GM19468 (cell line): ENCODE measurements at regions not wholly inside any gene's neighbourhood (a gene's known extent, or its start where the extent isn't known, plus 50 kb on each side); places are given as distances from the start of the nearest gene placed in this dataset.

Experiments
- ATAC-seq: cut with Tn5 transposase; IDR thresholded peaks from one replicate; pipeline ENCODE4 v1.9.1; 2021; ENCODE audit warnings: mild to moderate bottlenecking, moderate library complexity, moderate number of reproducible peaks; ENCODE audit not compliant: unreplicated experiment; ENCODE audit errors: extremely low read depth

DNA sequence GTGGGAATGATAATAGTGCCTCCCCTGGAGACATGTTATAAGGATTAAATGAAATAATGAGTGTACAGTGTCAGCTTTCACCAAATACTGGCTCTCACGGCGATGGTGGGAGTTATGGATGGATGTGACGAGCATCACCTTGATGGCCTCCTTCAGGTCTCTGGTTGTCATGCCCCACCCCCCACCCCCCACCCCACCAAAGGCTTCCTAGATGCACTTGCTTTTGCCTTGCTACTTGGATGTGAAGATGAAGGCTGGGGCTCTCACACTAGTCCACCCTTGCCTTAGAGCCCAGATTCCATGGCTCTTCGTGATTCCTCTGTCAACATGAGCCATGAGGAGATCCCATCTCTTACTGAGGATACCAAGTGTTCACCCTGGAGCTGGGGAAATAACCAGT lies 412.3 kb downstream of the NPHP4 start:
- no peak for ATAC-seq

DNA sequence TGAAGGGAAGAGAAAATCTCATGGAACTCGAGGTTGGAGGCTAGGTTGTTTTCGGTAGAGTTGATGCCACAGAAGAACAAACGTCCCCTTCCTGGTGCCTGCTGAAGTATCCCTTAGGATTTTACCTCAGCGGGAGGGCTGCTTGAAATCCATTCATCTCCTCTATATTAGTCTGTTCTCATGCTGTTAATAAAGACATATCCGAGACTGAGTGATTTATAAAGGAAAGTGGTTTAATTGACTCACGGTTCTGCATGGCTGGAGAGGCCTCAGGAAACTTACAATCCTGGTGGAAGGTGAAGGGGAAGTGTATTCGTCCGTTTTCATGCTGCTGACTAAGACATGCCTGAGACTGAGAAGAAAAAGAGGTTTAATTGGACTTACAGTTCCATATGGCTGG lies 413.5 kb downstream of the NPHP4 start:
- ATAC-seq, result no peak

DNA sequence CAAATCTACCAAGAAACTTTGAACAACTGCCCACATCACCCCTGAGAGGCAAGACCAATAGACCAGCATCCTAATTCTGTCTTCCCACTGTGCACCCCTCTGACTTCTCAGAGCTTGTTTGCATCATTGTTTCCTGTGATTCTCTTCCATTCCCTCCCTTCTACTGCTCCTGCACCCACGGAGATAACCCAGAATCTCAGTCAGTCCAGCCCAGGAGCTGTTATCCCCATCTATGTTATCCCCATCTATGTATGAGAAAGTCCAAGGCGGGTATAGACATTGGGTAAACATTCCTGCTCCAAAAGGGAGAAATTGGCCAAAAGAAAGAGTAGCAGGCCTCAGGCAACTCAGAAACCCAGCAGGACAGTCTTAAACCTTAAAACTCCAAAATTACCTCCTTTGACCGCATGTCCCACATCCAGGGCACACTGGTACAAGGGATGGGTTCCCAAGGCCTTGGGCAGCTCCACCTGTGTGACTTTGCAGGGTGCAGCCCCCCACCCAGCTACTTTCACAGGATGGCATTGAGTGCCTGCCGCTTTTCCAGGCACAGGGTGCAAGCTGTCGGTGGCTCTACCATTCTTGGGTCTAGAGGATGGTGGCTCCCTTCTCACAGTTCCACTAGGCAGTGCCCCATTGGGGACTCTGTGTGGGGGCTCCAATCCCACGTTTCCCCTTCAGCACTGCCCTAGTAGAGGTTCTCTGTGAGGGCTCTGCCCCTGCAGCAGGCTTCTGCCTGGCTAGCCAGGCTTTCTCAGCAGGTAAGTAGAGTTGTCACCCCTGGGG lies 414.8 kb downstream of the NPHP4 start:
- no peak for ATAC-seq

DNA sequence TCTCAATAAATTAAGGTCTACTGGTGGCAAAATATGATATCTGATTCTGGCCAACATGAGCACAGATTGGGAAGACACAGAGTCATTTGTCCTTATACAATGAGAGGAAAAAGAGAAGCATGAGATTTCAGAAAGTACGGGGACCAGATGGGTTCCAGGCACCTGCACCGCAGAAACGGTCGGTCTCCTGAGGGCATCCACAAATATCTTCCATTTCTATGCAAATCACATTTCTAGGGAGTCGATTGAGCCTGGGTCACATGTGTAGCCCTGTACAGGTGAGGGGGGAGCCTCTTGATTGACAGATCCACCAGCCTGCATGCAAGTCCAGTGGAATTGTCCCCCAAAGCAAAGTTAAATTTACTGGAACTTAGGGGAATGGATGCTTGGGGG lies 415.6 kb downstream of the NPHP4 start:
- ATAC-seq, result no peak

DNA sequence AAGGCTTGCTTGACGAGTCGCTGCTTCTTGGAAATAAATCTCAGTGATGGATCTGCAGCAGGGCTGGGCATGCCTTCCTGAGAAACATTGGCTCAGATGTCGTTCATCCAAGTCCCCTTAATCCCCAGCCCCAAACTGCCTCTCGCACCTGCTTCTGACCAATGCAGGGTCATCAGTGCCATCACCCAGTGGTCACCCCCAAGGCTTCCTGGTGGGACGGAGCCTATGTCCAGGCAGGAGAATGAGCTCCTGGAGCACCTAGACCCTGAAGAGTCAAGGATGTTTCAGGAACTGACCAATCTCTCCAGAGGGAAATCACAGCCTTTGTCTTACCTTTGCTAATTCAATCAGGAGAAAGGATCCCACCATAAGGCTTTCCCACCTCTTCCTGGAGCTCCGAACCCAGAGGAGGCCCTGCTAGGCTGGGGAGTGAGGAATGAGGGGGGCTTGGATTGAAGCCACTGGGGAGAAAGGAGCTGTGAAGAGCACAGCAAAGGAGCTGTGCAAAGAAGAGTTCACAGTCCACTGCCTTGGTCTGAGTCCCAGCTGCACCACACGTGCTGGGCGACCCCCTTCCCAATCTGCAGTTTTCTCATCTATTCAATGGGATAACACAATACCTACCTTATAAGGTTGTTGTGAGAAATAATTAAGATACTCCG lies 416.1 kb downstream of the NPHP4 start:
- ATAC-seq, result no peak

DNA sequence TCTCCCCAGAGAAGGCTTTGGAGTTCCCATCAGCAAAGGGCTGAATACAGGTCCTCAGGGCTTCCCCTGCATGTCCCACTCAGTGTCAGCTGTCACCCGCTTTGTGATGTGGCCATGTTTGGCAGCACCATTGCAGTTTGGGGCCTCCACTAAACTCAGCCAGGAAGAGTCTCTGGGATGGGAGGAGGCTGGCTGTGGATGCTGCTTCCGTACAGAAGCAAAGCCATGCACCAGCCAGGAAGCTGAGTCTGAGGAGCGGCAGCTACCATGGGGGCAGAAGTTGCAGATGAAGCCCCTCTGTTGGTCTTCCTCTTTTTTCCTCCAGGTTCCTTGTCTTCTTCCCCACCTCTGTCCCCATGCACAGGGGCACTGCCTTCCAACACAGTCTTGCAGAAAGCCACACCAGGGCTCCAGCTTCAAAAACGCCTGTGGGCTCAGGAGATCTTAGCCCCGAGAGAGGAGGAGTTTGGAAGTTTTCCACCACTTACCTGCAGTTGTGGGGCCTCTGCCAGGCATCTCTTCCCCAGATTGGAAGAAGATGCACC lies 416.8 kb downstream of the NPHP4 start:
- ATAC-seq, result no peak

DNA sequence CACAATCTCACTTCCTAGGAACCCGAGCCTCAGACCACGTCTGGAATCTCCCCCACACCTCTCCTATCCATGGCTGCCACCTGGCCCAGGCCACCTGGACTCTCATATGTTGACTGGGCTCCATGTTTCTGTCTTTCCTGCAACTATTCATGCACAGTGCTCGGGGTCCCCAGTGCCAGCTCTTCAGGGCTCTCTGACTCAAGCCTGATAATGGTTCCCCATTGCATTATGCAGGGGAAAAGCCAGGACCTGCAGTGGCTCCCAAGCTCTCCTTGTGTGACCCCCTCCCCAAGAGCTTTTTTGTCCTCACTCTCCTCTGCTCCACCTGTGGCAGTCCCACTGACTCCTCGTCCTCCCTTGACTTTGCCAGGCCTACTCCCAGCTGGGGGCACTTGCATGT lies 417.6 kb downstream of the NPHP4 start:
- ATAC-seq, result no peak

DNA sequence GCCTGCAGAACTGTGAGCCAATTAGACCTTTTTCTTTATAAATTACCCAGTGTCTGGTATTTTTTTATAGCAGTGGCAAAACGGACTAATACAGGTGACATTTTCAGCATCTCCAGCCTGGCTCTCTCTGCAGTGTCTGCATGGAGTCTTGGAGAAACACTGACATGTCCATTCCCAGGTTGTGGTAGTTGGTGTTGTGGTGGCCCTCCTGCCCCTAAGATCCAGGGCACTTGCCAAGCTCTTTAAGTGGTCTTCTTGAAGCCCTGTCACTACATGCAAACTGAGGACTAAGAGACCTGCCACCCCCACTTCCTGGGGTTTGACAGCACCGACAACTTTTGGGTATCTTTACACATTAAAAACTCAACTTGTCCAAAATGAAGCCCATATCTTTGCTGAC lies 419.4 kb downstream of the NPHP4 start:
- ATAC-seq, result no peak

DNA sequence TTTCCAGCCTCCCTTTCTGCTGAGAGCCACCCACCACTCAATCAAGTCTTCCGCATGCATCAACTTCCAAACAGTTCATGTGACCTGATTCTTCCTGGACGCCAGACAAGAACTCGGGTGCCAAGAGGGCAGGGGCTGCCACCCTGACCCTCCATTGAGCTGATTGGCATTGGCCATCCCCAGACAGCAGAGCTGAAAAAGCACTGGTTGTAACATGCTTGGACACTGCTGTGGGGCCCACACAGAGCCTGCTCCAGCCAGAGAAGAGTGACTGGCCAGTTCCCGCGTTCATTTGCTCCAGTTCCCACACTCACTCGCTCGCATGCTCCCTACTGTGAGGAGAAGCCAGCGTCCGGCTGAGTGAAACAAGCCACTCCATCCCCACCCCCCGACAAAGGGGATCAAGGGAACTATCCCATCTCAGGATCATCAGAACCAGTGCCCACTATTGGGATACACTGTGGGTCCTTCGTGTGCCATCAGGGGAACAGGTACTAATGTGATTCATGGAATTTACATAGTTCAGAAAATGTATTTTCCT lies 420.3 kb downstream of the NPHP4 start:
- no peak for ATAC-seq

DNA sequence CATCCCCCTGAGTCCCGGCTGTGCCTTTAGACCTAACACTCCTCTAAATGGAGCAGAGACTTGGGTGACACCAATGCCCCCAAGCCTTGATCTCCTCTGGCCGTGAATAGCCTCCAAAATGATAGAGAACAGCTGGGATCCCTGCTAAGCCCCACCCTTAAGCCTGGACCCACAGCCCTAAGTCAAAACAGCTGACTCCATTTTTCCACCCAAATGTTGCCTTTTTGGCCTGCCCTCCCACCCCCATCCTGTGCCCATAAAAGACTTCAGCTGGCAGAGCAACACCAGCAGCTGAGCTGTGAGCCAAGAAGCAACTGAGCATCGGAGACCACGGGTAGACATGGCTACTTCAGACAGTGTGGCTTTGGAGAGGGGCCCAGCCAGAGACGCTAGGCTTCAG lies 420.8 kb downstream of the NPHP4 start:
- no peak for ATAC-seq

DNA sequence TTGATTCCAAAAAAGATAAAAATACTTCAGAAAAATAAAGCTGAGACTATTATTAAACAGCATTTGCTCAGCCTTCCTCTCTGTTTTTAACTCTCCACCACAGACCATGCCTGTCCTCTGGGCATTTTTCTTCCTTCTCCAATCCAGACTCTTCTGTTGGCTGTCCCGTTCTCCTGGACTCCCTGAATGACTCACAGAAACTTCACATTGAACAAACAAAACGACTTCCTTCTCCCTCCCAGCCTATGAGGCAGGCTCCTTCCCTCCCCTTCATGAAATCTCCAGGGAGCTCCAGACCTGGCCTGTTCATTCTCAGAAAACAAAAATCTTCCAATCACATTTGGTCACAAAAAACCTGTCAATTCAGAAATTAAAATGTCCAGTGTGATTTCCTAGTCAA lies 421.3 kb downstream of the NPHP4 start:
- ATAC-seq, result no peak

DNA sequence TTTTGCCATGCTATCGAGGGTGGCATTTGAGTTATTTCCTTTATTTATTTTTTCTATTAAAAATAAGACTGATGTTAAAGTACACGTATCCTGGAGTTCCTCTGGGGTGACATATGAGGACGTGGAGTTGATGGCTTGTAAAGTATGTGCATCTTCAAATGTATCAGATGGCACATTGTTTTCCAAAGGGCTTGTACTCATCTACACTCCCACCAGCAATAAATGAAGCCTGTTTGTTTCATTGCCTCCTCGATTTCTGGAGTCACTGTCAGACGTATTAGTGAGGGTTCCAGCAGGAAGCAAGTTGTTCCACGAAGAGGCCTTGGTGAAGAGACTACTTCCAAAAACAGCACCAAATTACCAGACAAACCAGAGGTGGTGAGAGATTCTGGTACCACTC lies 423.9 kb downstream of the NPHP4 start:
- ATAC-seq, result no peak

DNA sequence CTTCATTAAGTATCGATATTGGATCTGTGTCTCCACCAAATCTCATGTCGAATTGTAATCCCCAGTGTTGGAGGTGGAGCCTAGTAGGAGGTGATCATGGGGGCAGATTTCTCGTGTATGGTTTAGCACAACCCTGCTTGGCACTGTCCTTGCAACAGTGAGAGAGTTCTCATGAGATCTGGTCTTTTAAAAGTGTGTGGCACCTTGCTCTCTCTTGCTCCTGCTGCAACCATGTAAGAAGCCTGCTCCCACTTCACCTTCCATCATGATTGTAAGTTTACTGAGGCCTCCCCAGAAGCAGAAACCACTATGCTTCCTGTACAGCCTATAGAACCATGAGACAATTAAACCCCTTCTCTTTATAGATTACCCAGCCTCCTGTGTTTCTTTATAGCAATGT lies 424.4 kb downstream of the NPHP4 start:
- no peak for ATAC-seq

DNA sequence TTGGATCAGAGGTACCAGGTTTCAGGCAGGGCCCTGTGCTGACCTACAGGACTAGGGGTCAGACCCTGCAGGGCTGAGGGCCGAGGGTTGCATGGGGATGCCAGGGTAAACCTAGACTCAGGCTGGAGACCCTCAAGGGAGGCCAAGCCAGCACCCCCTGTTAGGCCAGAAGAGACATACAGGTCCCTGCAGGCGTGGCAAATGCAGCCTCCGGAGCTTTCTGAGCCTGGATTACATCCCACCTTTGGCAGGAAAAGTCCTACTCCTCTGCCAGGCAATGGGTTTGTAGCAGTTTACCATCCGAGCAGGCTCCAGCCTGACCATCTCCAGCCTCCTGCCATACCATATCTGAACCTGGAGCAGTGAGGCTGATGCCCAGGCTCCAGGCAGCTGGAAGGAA lies 425.3 kb downstream of the NPHP4 start:
- no peak for ATAC-seq

DNA sequence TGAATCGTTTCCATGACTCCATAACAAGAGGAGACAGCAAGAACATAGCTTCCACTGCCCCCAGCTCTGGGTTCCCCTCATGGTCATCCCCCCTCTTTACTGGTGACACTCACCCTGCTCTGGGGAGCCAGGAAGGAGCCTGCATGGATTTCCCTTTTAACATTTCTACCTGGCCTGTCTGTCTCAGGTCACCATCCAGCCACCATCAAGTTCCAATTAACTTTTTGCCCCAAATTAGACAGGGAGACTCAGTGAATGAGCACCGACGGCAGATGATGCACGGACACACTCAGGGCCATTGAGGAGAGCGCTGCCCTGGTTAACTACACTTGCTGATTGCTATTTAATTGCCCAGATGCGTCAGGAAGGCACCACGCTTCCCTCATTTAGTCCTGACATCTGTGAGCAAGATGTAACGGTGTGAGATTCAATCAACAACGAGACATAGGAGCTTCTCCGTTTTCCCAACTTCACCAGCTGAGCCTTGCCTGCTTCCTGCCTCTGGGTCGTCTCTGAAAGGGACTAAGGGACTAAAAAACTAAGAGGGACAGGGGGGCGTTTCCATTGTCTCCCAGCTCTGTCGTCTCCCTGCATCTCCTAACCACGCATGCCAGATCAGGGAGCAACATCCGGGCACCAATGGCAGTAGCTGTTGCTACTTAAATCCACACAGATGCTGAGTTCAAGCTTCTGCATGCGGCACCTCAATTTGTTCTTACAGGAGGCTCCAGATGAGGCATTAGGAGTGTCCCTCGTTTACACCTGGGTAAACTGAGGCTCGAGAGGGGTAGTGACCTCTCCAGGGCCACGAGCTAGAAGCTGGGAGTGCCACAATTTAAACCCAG lies 426.7 kb downstream of the NPHP4 start:
- no peak for ATAC-seq

DNA sequence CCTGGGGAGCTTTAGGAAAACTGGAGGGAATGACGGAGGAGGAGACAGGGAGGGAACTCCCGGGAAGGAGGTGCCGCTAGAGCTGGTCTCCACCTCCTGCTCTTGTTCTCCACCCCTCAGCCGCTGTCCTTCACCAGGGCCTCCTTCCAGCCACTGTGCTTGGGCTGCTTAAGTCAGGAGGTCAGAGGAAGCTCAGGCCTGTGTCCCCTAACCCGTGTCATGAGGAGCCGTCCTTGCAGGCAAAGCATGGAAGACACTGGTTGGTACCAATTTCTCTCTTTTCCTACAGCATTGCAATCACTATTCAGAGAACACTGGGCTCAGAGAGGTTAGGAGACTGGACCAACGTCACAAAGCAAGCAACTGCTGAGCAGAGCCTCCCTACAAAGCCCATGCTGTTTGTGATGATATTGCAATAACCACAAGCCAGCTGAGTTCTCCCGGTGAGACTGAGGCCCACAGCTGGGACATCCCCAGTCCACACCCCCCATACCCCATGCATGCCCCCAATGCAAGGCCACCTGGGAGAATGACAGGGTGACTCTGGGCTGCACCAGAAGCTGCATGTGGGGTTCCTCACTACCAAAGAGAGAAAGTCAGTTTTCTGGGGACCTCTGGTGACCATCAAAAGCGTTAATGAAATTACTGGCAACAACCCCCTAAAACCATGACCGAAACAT lies 427.5 kb downstream of the NPHP4 start:
- no peak for ATAC-seq

DNA sequence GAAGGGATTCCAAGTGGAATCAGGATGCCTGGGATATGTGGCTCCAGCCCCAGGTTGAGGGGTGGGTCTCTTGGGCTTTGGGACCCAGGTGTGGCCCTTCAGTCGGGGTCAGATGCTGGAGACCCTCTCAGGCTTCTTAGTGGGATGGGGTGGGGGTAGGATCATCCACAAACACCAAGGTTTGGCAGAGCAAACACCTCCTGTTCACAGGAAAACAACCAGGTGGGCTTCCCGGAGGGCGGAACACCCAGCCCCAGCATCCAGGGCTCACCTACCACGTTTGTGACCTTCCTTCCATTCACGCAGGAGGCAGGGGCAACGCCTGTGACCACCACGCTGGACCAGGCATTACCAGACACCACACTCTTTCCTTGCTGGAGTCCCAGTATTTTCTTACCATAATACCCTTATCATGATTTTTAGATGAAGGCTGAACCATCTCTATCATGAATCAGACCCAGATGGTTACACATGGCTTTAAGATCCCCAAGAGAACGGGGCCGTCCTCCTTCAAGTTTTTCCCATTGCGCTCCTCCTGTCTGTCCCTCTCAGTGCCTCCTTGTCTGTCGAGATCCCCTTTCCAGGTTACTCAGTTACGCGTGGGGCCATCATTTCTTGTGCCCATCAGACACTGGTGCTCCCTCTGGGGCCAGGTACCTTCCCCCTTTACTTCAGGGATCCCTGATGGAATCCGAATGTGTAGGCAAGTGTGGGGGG lies 428.2 kb downstream of the NPHP4 start:
- no peak for ATAC-seq

DNA sequence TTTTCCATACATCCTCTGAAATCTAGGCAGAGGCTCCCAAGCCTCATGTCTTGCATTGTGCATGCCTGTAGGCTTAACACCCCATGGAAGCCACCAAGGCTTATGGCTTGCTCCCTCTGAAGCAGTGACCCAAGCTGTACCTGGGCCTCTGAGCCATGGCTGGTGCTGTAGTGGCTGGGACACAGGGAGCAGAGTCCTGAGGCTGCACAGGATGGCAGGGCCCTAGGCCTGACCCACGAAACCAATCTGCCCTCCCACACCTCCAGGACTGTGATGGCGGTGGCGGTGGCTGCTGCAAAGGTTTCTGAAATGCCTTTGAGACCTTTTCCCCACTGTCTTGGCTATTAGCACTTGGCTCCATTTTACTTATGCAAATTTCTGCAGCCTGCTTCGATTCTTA lies 429.5 kb downstream of the NPHP4 start:
- ATAC-seq, result no peak

DNA sequence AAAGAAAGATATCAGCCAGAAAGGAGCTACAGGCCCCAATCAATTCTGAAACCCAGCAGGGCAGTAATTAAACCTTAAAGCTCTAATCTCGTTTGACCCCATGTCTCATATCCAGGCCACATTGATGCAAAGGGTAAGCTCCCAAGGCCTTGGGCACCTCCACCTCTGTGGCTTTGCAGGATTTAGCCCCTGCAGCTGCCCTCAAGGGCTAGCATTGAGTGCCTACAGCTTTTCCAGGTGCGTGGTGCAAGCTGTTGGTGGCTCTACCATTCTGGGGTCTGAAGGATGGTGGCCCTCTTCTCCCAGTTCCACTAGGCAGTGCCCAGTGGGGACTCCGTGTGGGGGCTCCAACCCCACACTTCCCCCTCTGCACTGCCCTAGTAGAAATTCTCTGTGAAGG lies 429.9 kb downstream of the NPHP4 start:
- no peak for ATAC-seq
